Neural cell (in vitro differentiated cells): ENCODE measurements at regions not wholly inside any gene's neighbourhood (a gene's known extent, or its start where the extent isn't known, plus 50 kb on each side); places are given as distances from the start of the nearest gene placed in this dataset.

Experiments used
- EZH2 ChIP-seq: fragments of 200-600, 300-800 bp; shearing (Covaris generic), sonication (generic); IDR thresholded peaks from 2 replicates; pipeline ENCODE4 v1.6.1; 2014; ENCODE audit warnings: antibody characterized with exemption, low read length, borderline replicate concordance, mild to moderate bottlenecking; ENCODE audit not compliant: insufficient read depth, poor library complexity, severe bottlenecking
- TF ChIP-seq, protein P1 (sequence below): fragments of 450-650 bp; IDR thresholded peaks from 2 replicates; pipeline ENCODE4 v1.5.1; 2014; ENCODE audit warnings: antibody characterized with exemption, mild to moderate bottlenecking, moderate library complexity; ENCODE audit not compliant: poor library complexity, severe bottlenecking

DNA sequence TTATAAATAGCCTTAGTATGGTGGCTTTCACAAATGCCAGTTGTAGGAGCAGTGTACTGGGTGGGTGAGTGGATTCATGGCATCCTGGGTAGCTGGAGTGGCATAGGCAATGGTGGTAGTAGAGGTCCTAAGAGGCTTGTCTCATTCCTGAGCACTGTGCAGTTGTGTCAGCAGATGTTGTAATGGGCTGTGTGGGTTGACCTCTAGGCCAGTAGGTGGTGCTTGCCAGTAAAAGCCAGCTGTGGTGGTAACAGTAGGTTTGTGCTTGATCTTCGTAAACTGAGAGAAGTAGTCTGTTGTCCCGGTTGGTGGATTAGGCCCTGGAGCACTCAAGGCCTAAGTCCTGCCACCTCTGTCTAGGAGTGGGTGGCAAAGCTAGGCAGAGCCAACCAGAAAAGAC, 149.7 kb upstream of the SUCLG2 start:
- TF ChIP-seq, protein P1, sequence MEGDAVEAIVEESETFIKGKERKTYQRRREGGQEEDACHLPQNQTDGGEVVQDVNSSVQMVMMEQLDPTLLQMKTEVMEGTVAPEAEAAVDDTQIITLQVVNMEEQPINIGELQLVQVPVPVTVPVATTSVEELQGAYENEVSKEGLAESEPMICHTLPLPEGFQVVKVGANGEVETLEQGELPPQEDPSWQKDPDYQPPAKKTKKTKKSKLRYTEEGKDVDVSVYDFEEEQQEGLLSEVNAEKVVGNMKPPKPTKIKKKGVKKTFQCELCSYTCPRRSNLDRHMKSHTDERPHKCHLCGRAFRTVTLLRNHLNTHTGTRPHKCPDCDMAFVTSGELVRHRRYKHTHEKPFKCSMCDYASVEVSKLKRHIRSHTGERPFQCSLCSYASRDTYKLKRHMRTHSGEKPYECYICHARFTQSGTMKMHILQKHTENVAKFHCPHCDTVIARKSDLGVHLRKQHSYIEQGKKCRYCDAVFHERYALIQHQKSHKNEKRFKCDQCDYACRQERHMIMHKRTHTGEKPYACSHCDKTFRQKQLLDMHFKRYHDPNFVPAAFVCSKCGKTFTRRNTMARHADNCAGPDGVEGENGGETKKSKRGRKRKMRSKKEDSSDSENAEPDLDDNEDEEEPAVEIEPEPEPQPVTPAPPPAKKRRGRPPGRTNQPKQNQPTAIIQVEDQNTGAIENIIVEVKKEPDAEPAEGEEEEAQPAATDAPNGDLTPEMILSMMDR = no peak
- TF ChIP-seq EZH2 = no peak
